GM12864 (cell line): ENCODE measurements at regions not wholly inside any gene's neighbourhood (a gene's known extent, or its start where the extent isn't known, plus 50 kb on each side); places are given as distances from the start of the nearest gene placed in this dataset.

Experiments used
- DNase-seq: peaks from one replicate; pipeline ENCODE4 v3.0.0-alpha.2; 2011; ENCODE audit warnings: low read depth
- H3K4me3 ChIP-seq: 2 replicates; pipeline ENCODE4 v1.5.1; 2011; ENCODE audit warnings: mild to moderate bottlenecking, low read depth, low read length, control low read depth
- TF ChIP-seq, protein P1 (sequence below): IDR thresholded peaks from 2 replicates; pipeline ENCODE4 v1.5.1; 2011; ENCODE audit warnings: low read depth, mild to moderate bottlenecking, moderate library complexity, low read length, control low read depth, inconsistent platforms; ENCODE audit errors: missing control alignments

DNA sequence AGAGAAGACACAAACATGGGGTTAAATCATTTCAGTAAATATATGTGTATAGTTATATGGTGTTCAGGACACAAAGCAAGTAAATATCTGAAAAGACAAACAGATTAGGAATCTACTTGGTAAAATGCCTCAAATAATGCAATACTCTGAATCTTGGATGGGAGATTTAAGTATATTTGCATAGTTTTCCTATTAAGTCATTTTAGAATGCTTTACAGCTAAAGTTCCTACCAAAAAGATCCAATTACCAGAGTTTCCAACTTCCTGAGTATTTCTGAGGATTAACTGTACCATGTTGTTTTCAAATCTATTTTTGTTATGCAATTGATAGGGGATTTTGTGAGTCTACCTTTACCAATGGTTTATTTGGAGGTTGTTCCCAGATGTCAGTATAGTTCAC, 424.4 kb upstream of the CCDC179 start:
- TF ChIP-seq, protein P1, sequence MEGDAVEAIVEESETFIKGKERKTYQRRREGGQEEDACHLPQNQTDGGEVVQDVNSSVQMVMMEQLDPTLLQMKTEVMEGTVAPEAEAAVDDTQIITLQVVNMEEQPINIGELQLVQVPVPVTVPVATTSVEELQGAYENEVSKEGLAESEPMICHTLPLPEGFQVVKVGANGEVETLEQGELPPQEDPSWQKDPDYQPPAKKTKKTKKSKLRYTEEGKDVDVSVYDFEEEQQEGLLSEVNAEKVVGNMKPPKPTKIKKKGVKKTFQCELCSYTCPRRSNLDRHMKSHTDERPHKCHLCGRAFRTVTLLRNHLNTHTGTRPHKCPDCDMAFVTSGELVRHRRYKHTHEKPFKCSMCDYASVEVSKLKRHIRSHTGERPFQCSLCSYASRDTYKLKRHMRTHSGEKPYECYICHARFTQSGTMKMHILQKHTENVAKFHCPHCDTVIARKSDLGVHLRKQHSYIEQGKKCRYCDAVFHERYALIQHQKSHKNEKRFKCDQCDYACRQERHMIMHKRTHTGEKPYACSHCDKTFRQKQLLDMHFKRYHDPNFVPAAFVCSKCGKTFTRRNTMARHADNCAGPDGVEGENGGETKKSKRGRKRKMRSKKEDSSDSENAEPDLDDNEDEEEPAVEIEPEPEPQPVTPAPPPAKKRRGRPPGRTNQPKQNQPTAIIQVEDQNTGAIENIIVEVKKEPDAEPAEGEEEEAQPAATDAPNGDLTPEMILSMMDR: no peak
- no peak for DNase-seq
- no peak overlapping the region for H3K4me3 ChIP-seq

DNA sequence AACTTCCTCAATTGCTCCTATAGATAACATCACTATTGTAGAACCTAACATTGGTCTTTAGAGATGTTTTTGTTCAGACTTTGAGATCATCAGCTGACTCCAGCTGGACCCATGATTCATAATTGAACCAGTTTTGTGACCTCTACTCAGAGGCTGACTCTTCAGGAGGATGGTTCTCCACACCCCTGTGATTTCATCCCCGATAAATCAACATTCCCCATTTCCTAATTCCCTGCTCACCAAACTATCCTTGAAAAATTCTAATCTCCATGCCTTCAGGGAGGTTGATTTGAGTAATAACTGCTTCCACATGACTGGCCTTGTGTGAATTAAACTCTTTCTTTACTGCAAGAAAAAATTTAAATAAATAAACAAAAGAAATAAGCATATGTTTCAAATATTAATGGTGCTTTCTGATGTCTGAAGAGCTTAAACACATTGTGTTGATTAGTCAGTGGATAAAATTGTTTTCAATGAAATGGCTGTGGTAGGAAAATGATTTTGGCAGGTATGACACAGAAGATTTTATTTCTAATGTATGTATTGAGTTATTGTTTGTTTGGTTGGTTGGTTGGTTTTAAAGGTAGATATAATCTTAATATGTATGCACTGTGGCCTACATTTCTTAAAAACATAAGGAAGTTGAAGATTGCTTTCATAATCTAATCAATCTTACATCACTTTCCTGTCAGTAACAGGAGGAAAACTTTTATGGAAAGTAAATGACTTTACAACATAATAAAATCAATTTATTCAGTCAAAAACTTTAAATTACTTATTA, 427.9 kb upstream of the CCDC179 start:
- H3K4me3 ChIP-seq: no peak overlapping the region
- TF ChIP-seq, protein P1: no peak
- no peak for DNase-seq

DNA sequence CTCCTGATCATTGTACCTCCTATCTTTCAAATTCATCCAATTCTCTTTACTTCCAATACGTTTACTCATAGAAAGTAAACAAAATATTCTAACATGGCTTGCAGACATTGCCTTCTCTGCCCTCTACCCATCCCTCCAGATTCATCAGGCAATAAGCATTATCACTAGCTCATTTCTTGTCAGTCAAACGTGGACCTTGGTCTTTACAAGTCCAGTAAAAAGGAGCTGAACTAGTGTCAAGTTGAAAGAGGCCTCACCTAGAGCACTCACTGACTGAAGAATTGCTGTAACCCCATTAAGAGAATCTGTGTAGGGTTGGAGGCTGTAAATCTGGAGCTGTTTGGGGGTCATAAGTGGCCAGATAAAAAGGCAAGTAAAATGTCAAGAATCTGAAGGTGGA, 435.0 kb upstream of the CCDC179 start:
- TF ChIP-seq, protein P1: no peak
- no peak for DNase-seq
- no peak overlapping the region for H3K4me3 ChIP-seq

DNA sequence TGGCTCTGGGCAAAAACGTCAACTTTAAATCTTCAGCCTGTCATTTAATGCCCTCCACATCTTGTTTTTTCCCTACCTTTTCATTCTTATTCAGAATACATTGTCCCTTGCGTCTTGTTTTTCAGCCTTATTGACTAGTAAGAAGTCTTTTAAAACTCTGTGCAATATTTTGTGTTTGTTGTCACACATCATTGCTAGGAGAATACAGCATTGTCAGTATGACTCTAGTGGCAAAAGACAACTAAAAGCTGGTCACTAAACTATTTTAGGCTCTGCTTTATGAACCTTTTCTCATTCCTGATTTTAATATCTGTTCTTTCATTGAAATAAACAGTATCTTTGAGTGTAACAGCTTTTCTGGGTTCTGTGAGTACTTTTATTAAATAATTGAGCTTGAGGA, 447.8 kb upstream of the CCDC179 start:
- no peak overlapping the region for H3K4me3 ChIP-seq
- TF ChIP-seq, protein P1: no peak
- DNase-seq: no peak

DNA sequence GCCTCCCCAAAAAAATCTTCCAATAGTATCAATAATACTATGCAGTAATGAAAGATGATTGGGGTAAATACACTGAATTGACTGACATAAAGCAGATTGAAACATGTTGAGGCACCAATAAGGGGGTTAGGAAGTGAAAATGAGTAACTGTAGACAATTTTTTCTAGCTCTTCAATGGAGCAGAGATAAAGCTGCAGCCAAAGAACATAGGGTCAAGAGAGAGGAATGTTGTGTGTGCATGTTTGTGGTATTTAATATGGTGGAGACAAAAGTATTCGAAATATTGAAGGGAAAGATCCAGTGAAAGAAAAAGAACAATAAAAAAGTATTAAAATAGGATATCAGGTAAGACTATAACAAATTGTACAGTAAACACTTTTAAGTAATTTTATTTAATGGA, 450.0 kb upstream of the CCDC179 start:
- TF ChIP-seq, protein P1: no peak
- H3K4me3 ChIP-seq: no peak overlapping the region
- DNase-seq: no peak

DNA sequence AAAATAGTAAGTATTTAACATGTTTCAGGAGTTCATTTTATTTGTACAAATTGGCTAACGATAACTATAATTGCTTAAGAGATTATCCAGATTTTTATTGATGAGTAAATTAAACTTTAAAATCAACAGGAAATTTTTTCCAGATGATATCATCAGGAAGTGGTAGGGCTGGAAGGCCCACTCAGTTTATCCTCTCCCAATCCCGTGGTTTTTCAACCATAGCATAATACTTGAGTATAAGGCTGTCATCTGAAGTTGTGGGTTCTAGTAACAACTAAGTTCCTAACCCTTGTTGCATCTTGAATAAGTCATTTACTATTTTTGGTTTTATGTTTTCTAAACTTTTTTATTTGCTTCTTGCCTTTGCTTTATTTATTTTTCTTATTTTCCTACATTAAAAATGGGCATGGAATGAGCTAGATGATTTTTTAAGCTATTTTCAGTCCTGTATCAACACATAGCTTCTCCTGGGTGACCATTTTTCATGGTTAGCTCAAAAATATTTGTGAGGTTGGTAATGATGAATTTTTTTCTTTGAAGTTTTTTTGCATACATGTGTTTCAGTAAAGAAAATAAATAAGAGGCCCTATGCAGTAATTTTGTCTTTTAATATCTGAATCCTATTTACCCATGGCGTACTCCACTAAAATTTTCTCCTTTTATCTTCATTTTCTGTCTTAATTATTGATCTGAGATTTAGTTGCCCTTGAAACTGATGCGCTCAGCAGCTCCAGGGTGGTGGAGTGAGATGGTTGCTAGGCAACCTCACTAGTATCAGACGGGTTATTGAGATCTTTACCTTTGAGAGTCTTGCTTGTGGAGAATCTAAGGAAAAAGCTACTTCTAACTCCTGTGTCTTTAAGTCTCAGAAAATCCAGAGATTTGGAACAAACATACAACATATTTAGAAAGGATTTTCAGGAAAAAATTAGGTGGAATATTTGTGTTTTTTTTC, 452.0 kb upstream of the CCDC179 start:
- TF ChIP-seq, protein P1: no peak
- DNase-seq: no peak
- no peak overlapping the region for H3K4me3 ChIP-seq
